22Rv1 (cell line): ENCODE measurements at regions not wholly inside any gene's neighbourhood (a gene's known extent, or its start where the extent isn't known, plus 50 kb on each side); places are given as distances from the start of the nearest gene placed in this dataset.

Source experiments
- CTCF ChIP-seq: fragments of 450-650 bp; IDR thresholded peaks from 2 replicates; pipeline ENCODE4 v1.5.1; 2017; ENCODE audit warnings: mild to moderate bottlenecking
- ZFX ChIP-seq: fragments of 450-650 bp; IDR thresholded peaks from 2 replicates; pipeline ENCODE4 v1.6.1; 2017; ENCODE audit warnings: antibody characterized with exemption, borderline replicate concordance

GRCh38 chr5:74391410-74391809 is 249.1 kb downstream of the ENC1 start:
- TF ChIP-seq CTCF: no peak
- TF ChIP-seq ZFX: no peak
